ENCODE measurements at regions not wholly inside any gene's neighbourhood (a gene's known extent, or its start where the extent isn't known, plus 50 kb on each side); places are given as distances from the start of the nearest gene placed in this dataset.
A peak's percentile ranks its signal among the peaks of the same experiment; 100 is the strongest.

GRCh38 chr12:54127538-54128259 is 61.1 kb downstream of the SMUG1 start:
- Histone ChIP-seq H3K79me2 (ENCODE audit: insufficient read depth, low read length) (no peaks in the 10 kb centered on the region), H3K9me3 (ENCODE audit: control insufficient read depth, low read depth, low read length) (no peaks in the 10 kb centered on the region), H2BK20ac (ENCODE audit: low read depth, low read length, poor library complexity, severe bottlenecking) (no peak overlapping the region), H3K56ac (ENCODE audit: insufficient read length, low read depth, low read length) (no peak overlapping the region), H3K4me1 (ENCODE audit: insufficient read depth, low read length) (peaks cover 2% of the 10 kb centered on the region; the same call in 1 of the 2 replicates), H3K27ac (ENCODE audit: insufficient read length, low read depth, low read length) (no peak overlapping the region), H2AFZ (ENCODE audit: low read length) (no peak overlapping the region), H4K91ac (ENCODE audit: insufficient read length, low read depth, low read length) (no peak overlapping the region), H3T11ph (ENCODE audit: low read length) (no peak overlapping the region), H3K23me2 (ENCODE audit: insufficient read length, low read depth, low read length, poor library complexity, severe bottlenecking) (peaks cover 10% of the 10 kb centered on the region), H4K8ac (replicated peaks; ENCODE audit: insufficient read length, low read depth, low read length) (no peak overlapping the region), H3K9ac (ENCODE audit: extremely low read depth, insufficient read length, low read length) (no peak overlapping the region), H3K27me3 (ENCODE audit: insufficient read depth, low read length) (peaks cover 80% of the 10 kb centered on the region), H3K18ac (ENCODE audit: insufficient read length, low read depth, low read length) (no peak overlapping the region), H2AK5ac (ENCODE audit: insufficient read length, low read length) (no peak overlapping the region), H2BK120ac (ENCODE audit: low read depth, low read length, poor library complexity, severe bottlenecking) (no peak overlapping the region), H4K20me1 (ENCODE audit: control insufficient read depth, insufficient read depth, insufficient read length) (no peaks in the 10 kb centered on the region), H3K23ac (ENCODE audit: insufficient read length, low read depth, low read length) (no peak overlapping the region), H3K4ac (ENCODE audit: low read depth, low read length) (no peak overlapping the region), H3K79me1 (ENCODE audit: insufficient read depth, low read depth, low read length, poor library complexity, severe bottlenecking) (no peaks in the 10 kb centered on the region), H4K5ac (ENCODE audit: insufficient read length, low read depth, low read length) (no peak overlapping the region), H2BK15ac (ENCODE audit: low read depth, low read length) (no peak overlapping the region), H3K4me2 (ENCODE audit: insufficient read depth, insufficient read length, low read length) (peak overlapping the region; percentile 67), H2BK5ac (ENCODE audit: insufficient read length, low read length) (no peak overlapping the region), H3K14ac (ENCODE audit: insufficient read depth, low read length) (no peak overlapping the region), H2BK12ac (ENCODE audit: insufficient read length, low read depth, low read length) (no peak overlapping the region)
- Mint-ChIP-seq H3K4me3 (peak overlapping the region in 1 of 2 experiments; percentile 53; a peak in 2 of 5 replicates), H3K36me3 (ENCODE audit: insufficient read depth in 1 of 3, low read depth in 3 of 3) (no peaks in the 10 kb centered on the region; a peak in 1 of 7 replicates), H3K27ac (no peak overlapping the region), H3K4me1 (peaks cover 23 to 75% of the 10 kb centered on the region in 2 experiments), H3K9me3 (peaks cover 0 to 4% of the 10 kb centered on the region in 2 experiments; a peak in 1 of 5 replicates), H3K27me3 (ENCODE audit: low read depth) (peaks cover 100% of the 10 kb centered on the region)
- TF ChIP-seq, protein P1, sequence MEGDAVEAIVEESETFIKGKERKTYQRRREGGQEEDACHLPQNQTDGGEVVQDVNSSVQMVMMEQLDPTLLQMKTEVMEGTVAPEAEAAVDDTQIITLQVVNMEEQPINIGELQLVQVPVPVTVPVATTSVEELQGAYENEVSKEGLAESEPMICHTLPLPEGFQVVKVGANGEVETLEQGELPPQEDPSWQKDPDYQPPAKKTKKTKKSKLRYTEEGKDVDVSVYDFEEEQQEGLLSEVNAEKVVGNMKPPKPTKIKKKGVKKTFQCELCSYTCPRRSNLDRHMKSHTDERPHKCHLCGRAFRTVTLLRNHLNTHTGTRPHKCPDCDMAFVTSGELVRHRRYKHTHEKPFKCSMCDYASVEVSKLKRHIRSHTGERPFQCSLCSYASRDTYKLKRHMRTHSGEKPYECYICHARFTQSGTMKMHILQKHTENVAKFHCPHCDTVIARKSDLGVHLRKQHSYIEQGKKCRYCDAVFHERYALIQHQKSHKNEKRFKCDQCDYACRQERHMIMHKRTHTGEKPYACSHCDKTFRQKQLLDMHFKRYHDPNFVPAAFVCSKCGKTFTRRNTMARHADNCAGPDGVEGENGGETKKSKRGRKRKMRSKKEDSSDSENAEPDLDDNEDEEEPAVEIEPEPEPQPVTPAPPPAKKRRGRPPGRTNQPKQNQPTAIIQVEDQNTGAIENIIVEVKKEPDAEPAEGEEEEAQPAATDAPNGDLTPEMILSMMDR (conservative IDR thresholded peaks at IDR 0.05) = no peak
- whole genome bisulfite sequencing (ENCODE audit: extremely low coverage, insufficient read length, low lambda C conversion rate) = no CpG with 5 or more reads among the region's 19 CpGs
- no peak for DNase-seq

All from H9 (cell line).